ENCODE measurements at regions not wholly inside any gene's neighbourhood (a gene's known extent, or its start where the extent isn't known, plus 50 kb on each side); places are given as distances from the start of the nearest gene placed in this dataset.

DNA sequence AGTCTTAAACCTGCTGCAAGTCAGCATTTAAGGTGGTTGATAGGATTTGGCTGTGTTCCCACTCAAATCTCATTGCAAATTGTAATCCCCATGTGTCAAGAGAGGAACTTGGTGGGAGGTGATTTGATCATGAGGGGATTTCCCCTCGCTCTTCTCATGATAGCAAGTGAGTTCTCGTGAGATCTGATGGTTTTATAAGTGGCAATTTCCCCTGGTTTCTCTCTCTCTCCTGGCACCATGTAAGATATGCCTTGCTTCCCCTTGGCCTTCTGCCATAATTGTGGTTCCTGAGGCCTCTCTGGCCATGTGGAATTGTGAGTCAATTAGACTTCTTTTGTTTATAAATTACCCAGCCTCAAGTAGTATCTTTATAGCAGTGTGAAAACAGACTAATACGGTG is 84.3 kb upstream of the SMC2 start:
- Histone ChIP-seq H3K27me3 (replicated peaks; ENCODE audit: insufficient read depth) (no peaks in the 10 kb centered on the region), H3K4me1 (ENCODE audit: control insufficient read depth in 1 of 2, low read depth in 2 of 2) (no peaks in the 10 kb centered on the region), H3K36me3 (no peaks in the 10 kb centered on the region), H3K27ac (no peak overlapping the region), H3K4me3 (no peak overlapping the region), H3K9me3 (no peaks in the 10 kb centered on the region)
- ATAC-seq (ENCODE audit: insufficient number of reproducible peaks, low FRiP score, low read depth), result no peak
- TF ChIP-seq, protein P1, sequence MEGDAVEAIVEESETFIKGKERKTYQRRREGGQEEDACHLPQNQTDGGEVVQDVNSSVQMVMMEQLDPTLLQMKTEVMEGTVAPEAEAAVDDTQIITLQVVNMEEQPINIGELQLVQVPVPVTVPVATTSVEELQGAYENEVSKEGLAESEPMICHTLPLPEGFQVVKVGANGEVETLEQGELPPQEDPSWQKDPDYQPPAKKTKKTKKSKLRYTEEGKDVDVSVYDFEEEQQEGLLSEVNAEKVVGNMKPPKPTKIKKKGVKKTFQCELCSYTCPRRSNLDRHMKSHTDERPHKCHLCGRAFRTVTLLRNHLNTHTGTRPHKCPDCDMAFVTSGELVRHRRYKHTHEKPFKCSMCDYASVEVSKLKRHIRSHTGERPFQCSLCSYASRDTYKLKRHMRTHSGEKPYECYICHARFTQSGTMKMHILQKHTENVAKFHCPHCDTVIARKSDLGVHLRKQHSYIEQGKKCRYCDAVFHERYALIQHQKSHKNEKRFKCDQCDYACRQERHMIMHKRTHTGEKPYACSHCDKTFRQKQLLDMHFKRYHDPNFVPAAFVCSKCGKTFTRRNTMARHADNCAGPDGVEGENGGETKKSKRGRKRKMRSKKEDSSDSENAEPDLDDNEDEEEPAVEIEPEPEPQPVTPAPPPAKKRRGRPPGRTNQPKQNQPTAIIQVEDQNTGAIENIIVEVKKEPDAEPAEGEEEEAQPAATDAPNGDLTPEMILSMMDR (IDR thresholded peaks at IDR 0.05), result no peak
- no peak for DNase-seq (ENCODE audit: low spot score)

GRCh38 chr9:104022083-104022482 is 72.0 kb upstream of the SMC2 start:
- ATAC-seq (ENCODE audit: insufficient number of reproducible peaks, low FRiP score, low read depth), result no peak
- Histone ChIP-seq H3K4me1 (ENCODE audit: control insufficient read depth in 1 of 2, low read depth in 2 of 2) (no peaks in the 10 kb centered on the region), H3K27me3 (replicated peaks; ENCODE audit: insufficient read depth) (no peaks in the 10 kb centered on the region), H3K4me3 (no peak overlapping the region), H3K36me3 (no peaks in the 10 kb centered on the region), H3K9me3 (no peaks in the 10 kb centered on the region), H3K27ac (no peak overlapping the region)
- TF ChIP-seq, protein P1 (IDR thresholded peaks at IDR 0.05), result no peak
- DNase-seq (ENCODE audit: low spot score), result no peak

DNA sequence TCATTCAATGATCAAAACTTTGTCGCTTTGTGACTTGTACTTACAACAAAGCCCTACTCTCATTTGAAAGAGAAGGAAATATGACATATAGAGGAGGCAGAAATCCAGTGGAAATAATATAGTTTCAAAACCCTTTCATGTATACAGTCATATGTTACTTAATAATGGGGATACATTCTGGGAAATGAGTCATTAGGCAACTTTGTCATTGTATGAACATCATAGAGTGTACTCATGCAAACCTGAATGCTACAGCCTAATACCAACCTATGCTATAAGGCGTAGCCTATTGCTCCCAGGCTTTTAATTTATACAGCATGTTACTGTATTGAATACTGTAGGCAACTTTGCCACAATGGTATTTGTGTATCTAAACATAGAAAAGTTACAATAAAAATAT is 69.0 kb upstream of the SMC2 start:
- Histone ChIP-seq H3K4me1 (ENCODE audit: control insufficient read depth in 1 of 2, low read depth in 2 of 2) (no peaks in the 10 kb centered on the region), H3K27ac (no peak overlapping the region), H3K4me3 (no peak overlapping the region), H3K27me3 (replicated peaks; ENCODE audit: insufficient read depth) (no peaks in the 10 kb centered on the region), H3K9me3 (no peaks in the 10 kb centered on the region), H3K36me3 (no peaks in the 10 kb centered on the region)
- ATAC-seq (ENCODE audit: insufficient number of reproducible peaks, low FRiP score, low read depth) (no peak), DNase-seq (ENCODE audit: low spot score) (no peak)
- TF ChIP-seq, protein P1 (IDR thresholded peaks at IDR 0.05), result no peak

- Histone ChIP-seq H3K9me3 (no peaks in the 10 kb centered on the region), H3K27me3 (replicated peaks; ENCODE audit: insufficient read depth) (no peaks in the 10 kb centered on the region), H3K4me3 (no peak overlapping the region), H3K27ac (no peak overlapping the region), H3K36me3 (no peaks in the 10 kb centered on the region), H3K4me1 (ENCODE audit: control insufficient read depth in 1 of 2, low read depth in 2 of 2) (no peaks in the 10 kb centered on the region)
- no peak for DNase-seq (ENCODE audit: low spot score)
- no peak for ATAC-seq (ENCODE audit: insufficient number of reproducible peaks, low FRiP score, low read depth)
- TF ChIP-seq, protein P1 (IDR thresholded peaks at IDR 0.05), result no peak
Measured at GRCh38 chr9:104025945-104026344, 68.2 kb upstream of the SMC2 start.

GRCh38 chr9:104027295-104027694 is 66.8 kb upstream of the SMC2 start:
- ATAC-seq (ENCODE audit: insufficient number of reproducible peaks, low FRiP score, low read depth) (no peak), DNase-seq (ENCODE audit: low spot score) (no peak)
- H3K36me3 ChIP-seq, result no peaks in the 10 kb centered on the region
- no peaks in the 10 kb centered on the region for H3K9me3 ChIP-seq
- no peak overlapping the region for H3K27ac ChIP-seq
- H3K4me3 ChIP-seq, result no peak overlapping the region
- H3K4me1 ChIP-seq (ENCODE audit: control insufficient read depth in 1 of 2, low read depth in 2 of 2), result no peaks in the 10 kb centered on the region
- TF ChIP-seq, protein P1 (IDR thresholded peaks at IDR 0.05), result no peak
- H3K27me3 ChIP-seq (replicated peaks; ENCODE audit: insufficient read depth), result no peaks in the 10 kb centered on the region

Measured in thoracic aorta (tissue), 2 donors.